ENCODE measurements at regions not wholly inside any gene's neighbourhood (a gene's known extent, or its start where the extent isn't known, plus 50 kb on each side); places are given as distances from the start of the nearest gene placed in this dataset.
A peak's percentile ranks its signal among the peaks of the same experiment; 100 is the strongest.

DNA sequence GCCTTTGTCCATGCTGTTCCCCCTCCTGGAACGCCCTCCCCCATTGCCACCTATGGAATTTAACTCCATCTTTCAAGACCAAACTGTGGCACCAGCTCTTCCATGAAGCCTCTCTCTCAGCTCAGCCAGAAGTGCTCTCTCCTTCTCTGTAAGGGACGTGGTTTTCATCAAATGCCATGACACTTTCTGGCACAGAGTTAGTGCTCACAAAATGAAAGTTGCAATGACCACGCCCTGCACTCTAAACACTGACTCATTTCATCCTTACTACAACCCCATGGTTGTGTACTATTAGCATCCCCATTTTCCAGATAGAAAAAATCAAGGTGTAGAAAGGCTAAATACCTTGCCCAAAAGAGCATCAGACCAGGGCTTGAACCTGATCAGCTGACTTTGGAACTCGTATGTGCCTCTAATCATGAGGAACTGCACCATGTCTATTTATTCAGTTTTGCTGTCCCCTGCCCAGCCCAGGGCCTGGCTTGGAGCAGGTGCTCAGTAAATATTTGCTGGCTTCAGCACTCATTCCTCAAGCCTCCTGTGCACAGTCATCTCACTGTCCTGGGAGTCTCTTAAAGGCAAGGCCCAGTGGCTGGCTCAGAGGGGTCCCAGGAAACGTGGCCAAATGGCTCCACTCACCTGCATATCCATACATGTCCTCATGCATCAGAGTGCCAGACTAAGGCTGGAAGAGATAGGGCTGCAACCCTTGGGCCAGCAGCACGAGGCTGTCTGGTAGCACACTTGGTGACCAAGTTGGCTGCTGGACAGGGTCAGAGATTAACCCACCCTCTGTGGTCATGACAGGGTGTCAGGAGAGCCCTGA lies 77.9 kb downstream of the MRPL14 start:
- no peak overlapping the region for H3K4me3 ChIP-seq (ENCODE audit: low read length)
- peak; percentile 69 for DNase-seq (ENCODE audit: low read depth)
- TF ChIP-seq, protein P1, sequence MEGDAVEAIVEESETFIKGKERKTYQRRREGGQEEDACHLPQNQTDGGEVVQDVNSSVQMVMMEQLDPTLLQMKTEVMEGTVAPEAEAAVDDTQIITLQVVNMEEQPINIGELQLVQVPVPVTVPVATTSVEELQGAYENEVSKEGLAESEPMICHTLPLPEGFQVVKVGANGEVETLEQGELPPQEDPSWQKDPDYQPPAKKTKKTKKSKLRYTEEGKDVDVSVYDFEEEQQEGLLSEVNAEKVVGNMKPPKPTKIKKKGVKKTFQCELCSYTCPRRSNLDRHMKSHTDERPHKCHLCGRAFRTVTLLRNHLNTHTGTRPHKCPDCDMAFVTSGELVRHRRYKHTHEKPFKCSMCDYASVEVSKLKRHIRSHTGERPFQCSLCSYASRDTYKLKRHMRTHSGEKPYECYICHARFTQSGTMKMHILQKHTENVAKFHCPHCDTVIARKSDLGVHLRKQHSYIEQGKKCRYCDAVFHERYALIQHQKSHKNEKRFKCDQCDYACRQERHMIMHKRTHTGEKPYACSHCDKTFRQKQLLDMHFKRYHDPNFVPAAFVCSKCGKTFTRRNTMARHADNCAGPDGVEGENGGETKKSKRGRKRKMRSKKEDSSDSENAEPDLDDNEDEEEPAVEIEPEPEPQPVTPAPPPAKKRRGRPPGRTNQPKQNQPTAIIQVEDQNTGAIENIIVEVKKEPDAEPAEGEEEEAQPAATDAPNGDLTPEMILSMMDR (conservative IDR thresholded peaks at IDR 0.05; ENCODE audit: low read length), result no peak

DNA sequence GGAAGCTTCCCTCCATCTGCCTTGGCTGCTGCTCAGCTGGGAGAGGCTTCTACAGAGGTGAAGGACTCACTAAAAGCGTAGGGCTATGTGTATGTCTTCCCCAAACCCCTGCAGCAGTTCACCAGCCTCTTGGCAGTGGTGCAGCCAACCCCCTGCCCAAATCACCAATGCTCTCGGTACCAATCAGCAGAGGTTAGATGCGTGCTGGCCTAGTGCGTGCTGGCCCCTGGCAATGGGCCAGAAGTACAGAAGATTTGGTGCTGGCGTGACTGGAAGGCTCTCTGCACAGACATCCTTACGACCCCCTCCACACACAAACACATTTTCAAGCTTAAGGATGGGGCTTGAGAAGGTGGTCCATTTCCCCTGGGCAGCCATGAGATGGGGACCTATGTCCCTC lies 79.0 kb downstream of the MRPL14 start:
- TF ChIP-seq, protein P1 (conservative IDR thresholded peaks at IDR 0.05; ENCODE audit: low read length), result no peak
- DNase-seq (ENCODE audit: low read depth), result no peak
- no peak overlapping the region for H3K4me3 ChIP-seq (ENCODE audit: low read length)

DNA sequence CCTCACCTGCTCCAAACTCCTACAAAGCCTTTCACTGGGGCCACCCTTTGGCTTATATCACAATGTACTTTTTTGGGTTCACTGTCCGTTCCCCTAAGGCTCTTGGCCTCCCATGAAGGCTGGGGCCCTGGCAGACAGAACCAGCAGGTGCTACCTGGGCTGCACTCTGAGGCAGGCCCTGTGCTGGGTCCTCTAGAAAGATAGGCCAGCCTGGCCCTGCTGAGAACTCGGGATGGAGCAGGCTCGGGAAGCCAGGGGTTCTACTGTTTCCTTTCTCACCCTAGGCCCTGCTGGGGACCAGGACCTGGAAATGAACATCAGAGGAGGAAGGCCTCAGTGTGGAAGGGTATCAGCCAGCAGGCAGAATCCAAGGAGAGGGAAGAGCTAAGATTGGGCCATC lies 79.5 kb downstream of the MRPL14 start:
- no peak for DNase-seq (ENCODE audit: low read depth)
- TF ChIP-seq, protein P1 (conservative IDR thresholded peaks at IDR 0.05; ENCODE audit: low read length), result no peak
- no peak overlapping the region for H3K4me3 ChIP-seq (ENCODE audit: low read length)

DNA sequence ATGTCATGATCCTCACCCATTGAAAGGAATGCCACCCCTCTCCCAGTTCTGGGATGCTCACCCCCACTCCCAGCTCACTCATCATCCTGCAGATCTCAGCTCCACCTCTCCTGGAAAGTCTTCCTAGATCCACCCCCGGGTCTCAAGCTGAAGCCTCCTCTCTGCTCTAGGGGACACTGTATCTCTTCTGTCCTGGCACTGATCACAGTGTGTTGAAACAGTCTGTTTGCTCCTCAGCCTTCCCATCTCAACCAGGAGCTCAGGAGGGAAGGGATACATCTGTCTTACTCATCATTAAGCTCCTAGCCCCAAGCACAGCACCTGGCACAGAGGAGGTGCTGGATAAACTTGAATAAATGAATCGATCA lies 80.1 kb downstream of the MRPL14 start:
- TF ChIP-seq, protein P1 (conservative IDR thresholded peaks at IDR 0.05; ENCODE audit: low read length), result no peak

DNA sequence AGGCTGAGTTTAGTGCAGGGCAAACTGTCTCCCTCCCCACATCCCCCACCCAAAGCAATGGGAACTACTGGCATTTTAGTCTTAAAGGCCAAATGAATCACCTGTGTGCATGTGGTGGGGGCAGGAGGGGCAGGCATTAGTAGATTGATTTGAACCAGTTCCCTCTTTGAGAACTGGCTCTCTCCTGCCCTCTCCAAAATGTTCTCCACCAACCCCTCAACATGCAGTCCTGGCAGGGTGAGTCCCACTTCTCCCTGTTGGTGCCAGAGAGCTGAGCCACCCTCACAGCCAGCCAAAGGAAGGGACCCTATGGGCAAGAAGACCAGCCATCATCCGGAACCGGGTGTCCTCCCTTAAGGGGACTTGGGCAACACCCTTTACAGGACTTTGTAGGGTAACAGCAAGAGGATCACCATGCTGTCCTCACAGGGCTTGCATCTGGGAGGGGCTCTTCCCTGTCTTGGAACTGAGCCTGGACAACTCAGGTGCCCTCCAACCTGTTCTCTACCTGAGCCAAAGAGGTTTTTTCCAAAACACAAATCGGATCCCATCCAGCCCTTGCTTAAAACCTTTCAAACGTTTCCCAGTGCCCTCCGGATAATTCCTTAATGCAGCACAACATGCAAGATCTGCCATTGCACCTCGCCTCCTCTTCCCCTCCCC lies 80.6 kb downstream of the MRPL14 start:
- H3K4me3 ChIP-seq (ENCODE audit: low read length), result no peak overlapping the region
- no peak for DNase-seq (ENCODE audit: low read depth)
- TF ChIP-seq, protein P1 (conservative IDR thresholded peaks at IDR 0.05; ENCODE audit: low read length), result no peak

More for the DNA sequence above, 80.1 kb downstream of the MRPL14 start:
- H3K4me3 ChIP-seq (ENCODE audit: low read length), result no peak overlapping the region
- DNase-seq (ENCODE audit: low read depth), result no peak

DNA sequence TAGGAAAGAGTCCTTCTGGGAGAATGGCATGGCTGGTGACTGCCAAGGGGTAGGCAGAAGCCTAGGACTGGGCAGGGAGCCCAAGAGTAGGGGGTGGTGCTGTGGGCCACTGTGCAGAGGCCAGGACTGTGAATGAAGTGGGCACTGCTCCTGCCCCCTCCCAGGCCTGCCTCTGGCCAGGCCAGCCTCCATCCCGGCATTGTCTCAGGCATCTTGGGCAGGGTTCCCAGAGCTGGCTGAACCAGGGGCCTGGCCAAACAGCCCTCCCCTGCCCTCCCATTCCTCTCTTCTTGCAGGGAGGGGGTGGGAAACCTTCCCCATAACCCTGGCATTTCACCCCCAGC lies 81.6 kb downstream of the MRPL14 start:
- DNase-seq (ENCODE audit: low read depth), result no peak
- TF ChIP-seq, protein P1 (conservative IDR thresholded peaks at IDR 0.05; ENCODE audit: low read length), result no peak
- H3K4me3 ChIP-seq (ENCODE audit: low read length), result no peak overlapping the region

Data from AG10803 (cell line).